ENCODE measurements at regions not wholly inside any gene's neighbourhood (a gene's known extent, or its start where the extent isn't known, plus 50 kb on each side); places are given as distances from the start of the nearest gene placed in this dataset.

DNA sequence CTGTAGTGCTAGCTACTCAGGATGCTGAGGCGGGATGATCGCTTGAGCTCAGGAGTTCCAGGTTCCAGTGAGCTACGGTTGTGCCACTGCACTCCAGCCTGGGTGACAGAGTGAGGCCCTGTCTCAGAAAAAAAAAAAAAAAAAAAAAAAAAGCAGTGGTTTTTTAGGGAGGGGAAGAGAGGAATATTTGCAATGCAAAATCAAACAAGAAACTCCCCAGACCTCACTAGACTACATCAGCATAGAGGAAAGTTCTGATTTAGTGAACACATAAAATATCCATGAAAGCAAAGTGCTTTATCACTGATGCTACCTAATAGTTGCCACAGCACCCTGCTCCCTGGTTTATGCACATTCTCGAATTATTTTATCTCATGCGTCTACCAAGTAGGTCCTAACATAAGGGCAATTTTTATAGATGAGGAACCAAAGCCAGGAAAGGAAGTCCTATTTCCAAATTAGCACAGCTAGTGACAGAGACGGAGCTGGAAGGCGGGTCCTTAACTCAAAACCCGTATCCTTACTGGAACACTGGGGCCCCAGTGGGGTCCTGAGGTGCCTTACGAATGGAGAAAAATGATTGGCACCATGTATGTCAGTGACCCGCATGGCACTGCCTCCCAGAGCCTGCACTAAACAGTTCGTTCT lies 50.7 kb upstream of the GPR157 start:
- Histone ChIP-seq H3K9me3 (ENCODE audit: control insufficient read depth in 2 of 2, low read length in 2 of 2) (no peaks in the 10 kb centered on the region), H3K27me3 (ENCODE audit: control insufficient read depth in 1 of 2, insufficient read depth in 2 of 2, low read length in 2 of 2) (peaks cover 0 to 5% of the 10 kb centered on the region in 2 donors), H3K9ac (ENCODE audit: low read length in 2 of 2) (no peak overlapping the region), H3K4me1 (ENCODE audit: control insufficient read depth, insufficient read depth, low read length) (peaks cover 33% of the 10 kb centered on the region), H3K36me3 (ENCODE audit: control insufficient read depth in 2 of 2, insufficient read depth in 2 of 2, low read length in 2 of 2) (no peaks in the 10 kb centered on the region), H3K27ac (ENCODE audit: low read length) (no peak overlapping the region), H3K4me3 (ENCODE audit: low read length in 2 of 2) (no peak overlapping the region)

DNA sequence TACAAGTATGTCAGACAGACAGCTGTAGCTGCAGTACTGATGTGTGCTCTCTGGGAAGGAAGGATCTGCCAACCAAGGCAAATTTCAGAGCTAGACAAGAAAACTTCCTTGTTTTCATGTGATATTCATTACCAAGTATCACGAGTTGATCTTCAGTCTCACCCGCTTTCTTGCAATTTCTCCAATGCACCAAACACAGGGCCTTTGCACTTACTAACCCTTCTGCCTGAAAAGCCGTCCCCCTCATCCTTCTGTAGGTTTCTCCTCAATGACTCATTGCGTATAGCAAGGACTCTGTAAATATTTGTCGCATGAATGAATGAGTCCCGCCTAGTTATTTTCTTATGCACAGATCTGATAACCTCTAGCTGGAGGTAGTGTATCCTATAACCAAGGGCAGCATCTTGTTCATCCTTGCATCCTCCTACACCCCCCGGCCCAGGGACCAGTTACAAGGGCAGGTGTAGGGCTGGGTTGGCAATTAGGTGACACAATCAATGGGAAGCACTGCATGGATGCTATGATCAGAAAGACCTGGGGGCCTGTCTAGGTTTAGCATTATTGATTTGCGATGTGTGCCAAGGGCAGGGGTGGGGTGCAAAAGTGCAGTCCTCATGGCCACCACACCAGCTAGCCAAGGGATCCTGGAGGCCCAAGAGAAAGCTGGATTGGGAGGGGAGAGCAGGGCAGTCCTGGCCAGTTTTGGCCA lies 51.4 kb upstream of the GPR157 start:
- Histone ChIP-seq H3K4me3 (ENCODE audit: low read length in 2 of 2) (peak overlapping the region; percentile 78 to 90), H3K27me3 (ENCODE audit: control insufficient read depth in 1 of 2, insufficient read depth in 2 of 2, low read length in 2 of 2) (peaks cover 0 to 5% of the 10 kb centered on the region in 2 donors), H3K9me3 (ENCODE audit: control insufficient read depth in 2 of 2, low read length in 2 of 2) (no peaks in the 10 kb centered on the region), H3K9ac (ENCODE audit: low read length in 2 of 2) (no peak overlapping the region), H3K27ac (ENCODE audit: low read length) (no peak overlapping the region), H3K4me1 (ENCODE audit: control insufficient read depth, insufficient read depth, low read length) (peaks cover 33% of the 10 kb centered on the region), H3K36me3 (ENCODE audit: control insufficient read depth in 2 of 2, insufficient read depth in 2 of 2, low read length in 2 of 2) (no peaks in the 10 kb centered on the region)

DNA sequence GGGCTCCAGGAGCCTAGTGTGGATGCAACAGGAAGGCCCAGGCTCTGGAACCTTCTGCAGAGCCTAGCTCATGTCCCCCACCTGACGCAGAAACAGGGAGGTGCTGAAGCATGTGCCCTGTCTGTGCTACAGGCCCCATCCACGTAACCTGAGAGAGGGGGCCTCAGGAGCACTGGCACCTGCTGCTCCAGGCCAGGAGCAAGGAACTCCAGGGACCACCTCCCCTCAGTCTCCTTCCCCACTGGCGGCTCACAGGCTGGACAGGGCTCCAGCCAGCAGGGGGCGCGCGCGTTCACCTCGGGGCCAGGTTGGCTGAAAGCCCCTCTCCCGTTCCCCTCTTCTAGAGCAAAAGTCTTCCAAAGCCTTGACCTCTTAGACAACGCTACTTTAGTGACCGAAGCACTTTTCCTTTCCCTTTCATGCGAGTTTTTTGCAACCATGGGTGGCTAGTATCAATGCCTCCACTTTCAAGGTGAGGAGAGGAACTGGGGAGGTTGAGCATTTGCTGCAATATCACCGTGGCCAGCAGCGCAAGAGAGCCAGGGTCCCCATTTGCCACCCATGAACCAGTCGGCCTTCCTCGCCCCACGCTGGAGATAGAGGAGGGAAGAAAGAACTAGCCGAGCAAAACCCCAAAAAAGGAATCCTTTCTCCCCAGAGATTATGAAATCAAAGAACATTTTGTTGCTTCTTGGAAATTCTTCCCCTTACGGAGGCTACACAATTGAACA lies 52.4 kb upstream of the GPR157 start:
- Histone ChIP-seq H3K27me3 (ENCODE audit: control insufficient read depth in 1 of 2, insufficient read depth in 2 of 2, low read length in 2 of 2) (peaks cover 0 to 5% of the 10 kb centered on the region in 2 donors), H3K9me3 (ENCODE audit: control insufficient read depth in 2 of 2, low read length in 2 of 2) (no peaks in the 10 kb centered on the region), H3K36me3 (ENCODE audit: control insufficient read depth in 2 of 2, insufficient read depth in 2 of 2, low read length in 2 of 2) (no peaks in the 10 kb centered on the region), H3K27ac (ENCODE audit: low read length) (no peak overlapping the region), H3K9ac (ENCODE audit: low read length in 2 of 2) (peak overlapping the region in 1 of 2 donors; percentile 68), H3K4me3 (ENCODE audit: low read length in 2 of 2) (peak overlapping the region; percentile 78 to 90), H3K4me1 (ENCODE audit: control insufficient read depth, insufficient read depth, low read length) (peaks cover 33% of the 10 kb centered on the region)

DNA sequence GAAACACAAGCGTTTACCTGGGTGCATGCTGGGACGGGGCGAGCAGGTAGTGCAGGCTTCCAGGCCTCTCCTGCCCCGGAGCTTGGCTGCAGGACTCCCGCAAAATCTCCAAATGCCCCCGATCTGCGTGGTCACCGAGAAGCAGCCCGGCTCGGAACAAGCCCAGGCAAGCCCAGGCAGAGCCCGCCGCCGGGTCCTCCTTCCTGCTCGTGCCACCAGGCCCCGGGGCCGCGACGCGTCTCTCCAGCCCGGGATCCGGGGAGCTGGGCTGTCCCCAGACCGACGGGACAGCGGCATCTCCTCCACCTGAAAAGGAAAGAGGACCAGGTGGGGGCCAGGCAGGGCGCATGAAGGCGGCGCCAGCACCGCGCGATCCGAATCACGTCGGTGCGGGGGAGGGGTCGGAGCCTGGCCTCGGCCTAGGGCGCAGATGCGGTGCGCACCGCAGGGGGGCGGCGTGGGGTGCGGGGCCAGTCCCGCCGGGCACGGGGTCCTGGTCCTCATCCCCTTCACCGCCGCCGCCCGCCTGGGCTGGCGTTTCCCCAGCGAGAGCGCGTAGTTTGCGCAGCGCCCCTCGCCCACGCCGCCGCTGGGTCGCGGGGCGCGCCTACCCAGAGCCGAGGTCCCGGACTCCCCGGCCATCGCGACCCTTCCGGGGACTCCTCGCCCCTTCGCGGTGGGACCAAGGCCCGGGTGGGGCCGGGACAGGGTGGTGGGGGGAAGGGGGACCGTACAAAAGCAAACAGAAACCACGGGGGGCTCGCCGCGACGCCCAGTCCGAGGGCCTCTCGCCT lies 52.4 kb upstream of the H6PD start:
- H3K9ac ChIP-seq (ENCODE audit: low read length in 2 of 2), result peak overlapping the region; percentile 51 to 68
- H3K9me3 ChIP-seq (ENCODE audit: control insufficient read depth in 2 of 2, low read length in 2 of 2), result no peaks in the 10 kb centered on the region
- peak overlapping the region; percentile 78 to 90 for H3K4me3 ChIP-seq (ENCODE audit: low read length in 2 of 2)
- H3K4me1 ChIP-seq (ENCODE audit: control insufficient read depth, insufficient read depth, low read length), result peaks cover 33% of the 10 kb centered on the region
- no peaks in the 10 kb centered on the region for H3K36me3 ChIP-seq (ENCODE audit: control insufficient read depth in 2 of 2, insufficient read depth in 2 of 2, low read length in 2 of 2)
- H3K27me3 ChIP-seq (ENCODE audit: control insufficient read depth in 1 of 2, insufficient read depth in 2 of 2, low read length in 2 of 2), result peaks cover 0 to 5% of the 10 kb centered on the region in 2 donors
- no peak overlapping the region for H3K27ac ChIP-seq (ENCODE audit: low read length)

DNA sequence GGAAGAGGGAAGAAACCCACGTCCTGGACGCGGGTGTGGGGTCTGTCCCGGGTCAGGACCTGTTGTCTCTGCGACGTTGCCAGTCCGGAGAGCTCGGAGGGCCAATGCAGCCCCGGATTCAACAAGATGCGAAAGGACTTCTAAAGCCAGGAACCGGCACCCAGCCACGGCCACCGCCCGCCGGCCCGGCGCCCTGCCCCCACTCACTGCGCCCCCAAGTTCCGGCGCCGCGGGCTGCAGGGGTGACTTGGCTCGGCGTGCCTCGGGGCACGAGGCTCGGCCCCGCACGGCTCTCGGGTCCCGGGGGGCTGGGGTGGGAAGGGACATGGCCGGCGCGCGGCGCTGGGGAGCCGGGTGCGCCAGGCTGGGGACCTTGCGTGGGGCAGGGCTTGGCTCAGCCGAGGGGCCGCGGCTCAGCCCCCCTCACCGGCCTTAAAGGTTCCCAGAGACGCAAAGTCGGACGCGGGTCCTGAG lies 51.8 kb upstream of the H6PD start:
- Histone ChIP-seq H3K9ac (ENCODE audit: low read length in 2 of 2) (peak overlapping the region; percentile 51 to 68), H3K27me3 (ENCODE audit: control insufficient read depth in 1 of 2, insufficient read depth in 2 of 2, low read length in 2 of 2) (peaks cover 0 to 5% of the 10 kb centered on the region in 2 donors), H3K4me1 (ENCODE audit: control insufficient read depth, insufficient read depth, low read length) (peaks cover 33% of the 10 kb centered on the region), H3K36me3 (ENCODE audit: control insufficient read depth in 2 of 2, insufficient read depth in 2 of 2, low read length in 2 of 2) (no peaks in the 10 kb centered on the region), H3K4me3 (ENCODE audit: low read length in 2 of 2) (peak overlapping the region; percentile 78 to 90), H3K9me3 (ENCODE audit: control insufficient read depth in 2 of 2, low read length in 2 of 2) (no peaks in the 10 kb centered on the region), H3K27ac (ENCODE audit: low read length) (no peak overlapping the region)

DNA sequence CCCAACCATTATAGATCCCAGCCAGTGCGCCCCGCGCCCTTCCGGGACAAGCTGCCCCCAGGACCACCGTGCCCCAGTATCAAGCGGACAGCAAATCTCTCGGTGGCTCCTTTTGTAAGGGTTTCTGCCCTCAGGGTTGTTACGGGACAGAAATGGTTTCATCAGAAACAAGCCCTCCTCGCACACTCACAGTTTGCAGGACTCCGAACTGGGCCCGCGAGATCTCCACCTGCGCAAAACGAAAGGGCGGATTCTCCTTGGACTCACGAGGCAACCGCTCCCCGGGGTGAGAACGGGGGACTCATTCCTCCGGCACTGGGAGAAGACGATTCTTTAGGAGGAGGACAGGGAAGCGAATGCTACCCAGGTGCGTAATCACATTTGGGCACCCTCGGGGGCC lies 51.1 kb upstream of the H6PD start:
- Histone ChIP-seq H3K27me3 (ENCODE audit: control insufficient read depth in 1 of 2, insufficient read depth in 2 of 2, low read length in 2 of 2) (peaks cover 0 to 5% of the 10 kb centered on the region in 2 donors), H3K9me3 (ENCODE audit: control insufficient read depth in 2 of 2, low read length in 2 of 2) (no peaks in the 10 kb centered on the region), H3K36me3 (ENCODE audit: control insufficient read depth in 2 of 2, insufficient read depth in 2 of 2, low read length in 2 of 2) (no peaks in the 10 kb centered on the region), H3K9ac (ENCODE audit: low read length in 2 of 2) (no peak overlapping the region), H3K4me3 (ENCODE audit: low read length in 2 of 2) (peak overlapping the region; percentile 78 to 90), H3K4me1 (ENCODE audit: control insufficient read depth, insufficient read depth, low read length) (peaks cover 33% of the 10 kb centered on the region), H3K27ac (ENCODE audit: low read length) (no peak overlapping the region)

DNA sequence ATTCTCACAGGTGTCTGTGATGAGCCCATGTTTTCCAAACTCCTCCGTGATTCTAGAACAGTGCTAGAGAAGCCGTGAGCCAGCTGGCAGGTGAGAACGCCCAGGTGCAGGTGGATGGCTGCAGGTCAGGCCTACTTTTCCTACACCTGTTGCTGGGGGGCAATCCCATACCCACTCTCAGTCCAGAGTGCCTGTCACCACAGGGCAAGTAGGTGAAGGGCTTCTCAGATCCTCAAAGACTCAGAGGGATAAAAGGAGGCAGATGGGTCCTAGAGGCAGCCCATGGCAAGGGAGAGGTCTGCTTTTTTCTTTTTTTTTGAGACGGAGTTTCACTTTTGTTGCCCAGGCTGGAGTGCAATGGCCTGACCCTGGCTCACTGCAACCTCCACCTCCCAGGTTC lies 50.7 kb upstream of the H6PD start:
- no peaks in the 10 kb centered on the region for H3K9me3 ChIP-seq (ENCODE audit: control insufficient read depth in 2 of 2, low read length in 2 of 2)
- no peak overlapping the region for H3K9ac ChIP-seq (ENCODE audit: low read length in 2 of 2)
- H3K4me3 ChIP-seq (ENCODE audit: low read length in 2 of 2), result no peak overlapping the region
- H3K4me1 ChIP-seq (ENCODE audit: control insufficient read depth, insufficient read depth, low read length), result peaks cover 30% of the 10 kb centered on the region
- peaks cover 0 to 5% of the 10 kb centered on the region in 2 donors for H3K27me3 ChIP-seq (ENCODE audit: control insufficient read depth in 1 of 2, insufficient read depth in 2 of 2, low read length in 2 of 2)
- no peak overlapping the region for H3K27ac ChIP-seq (ENCODE audit: low read length)
- H3K36me3 ChIP-seq (ENCODE audit: control insufficient read depth in 2 of 2, insufficient read depth in 2 of 2, low read length in 2 of 2), result no peaks in the 10 kb centered on the region

DNA sequence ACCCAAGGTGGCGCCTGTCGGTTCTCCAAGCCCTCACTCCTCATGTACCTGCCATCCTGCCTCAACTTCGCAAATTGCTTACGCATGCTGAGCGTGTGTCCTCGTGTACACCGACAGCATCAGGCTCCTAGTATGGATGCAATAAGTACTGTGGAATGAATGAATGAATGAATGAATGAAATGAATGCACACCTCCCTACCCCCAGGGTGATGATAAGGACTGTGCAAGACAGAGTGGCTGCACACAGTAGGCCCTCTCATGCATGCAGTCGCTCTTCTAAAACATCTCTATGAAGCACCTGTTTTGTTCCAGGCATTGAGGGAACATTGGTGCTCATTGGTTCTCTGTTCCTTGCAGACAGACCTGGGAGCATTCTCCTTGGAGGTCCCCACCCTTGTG lies 49.8 kb upstream of the H6PD start:
- peaks cover 0 to 5% of the 10 kb centered on the region in 2 donors for H3K27me3 ChIP-seq (ENCODE audit: control insufficient read depth in 1 of 2, insufficient read depth in 2 of 2, low read length in 2 of 2)
- H3K9me3 ChIP-seq (ENCODE audit: control insufficient read depth in 2 of 2, low read length in 2 of 2), result no peaks in the 10 kb centered on the region
- no peak overlapping the region for H3K9ac ChIP-seq (ENCODE audit: low read length in 2 of 2)
- H3K36me3 ChIP-seq (ENCODE audit: control insufficient read depth in 2 of 2, insufficient read depth in 2 of 2, low read length in 2 of 2), result no peaks in the 10 kb centered on the region
- peaks cover 30% of the 10 kb centered on the region for H3K4me1 ChIP-seq (ENCODE audit: control insufficient read depth, insufficient read depth, low read length)
- H3K4me3 ChIP-seq (ENCODE audit: low read length in 2 of 2), result no peak overlapping the region
- H3K27ac ChIP-seq (ENCODE audit: low read length), result no peak overlapping the region
